ENCODE measurements at regions not wholly inside any gene's neighbourhood (a gene's known extent, or its start where the extent isn't known, plus 50 kb on each side); places are given as distances from the start of the nearest gene placed in this dataset.
A peak's percentile ranks its signal among the peaks of the same experiment; 100 is the strongest.

DNA sequence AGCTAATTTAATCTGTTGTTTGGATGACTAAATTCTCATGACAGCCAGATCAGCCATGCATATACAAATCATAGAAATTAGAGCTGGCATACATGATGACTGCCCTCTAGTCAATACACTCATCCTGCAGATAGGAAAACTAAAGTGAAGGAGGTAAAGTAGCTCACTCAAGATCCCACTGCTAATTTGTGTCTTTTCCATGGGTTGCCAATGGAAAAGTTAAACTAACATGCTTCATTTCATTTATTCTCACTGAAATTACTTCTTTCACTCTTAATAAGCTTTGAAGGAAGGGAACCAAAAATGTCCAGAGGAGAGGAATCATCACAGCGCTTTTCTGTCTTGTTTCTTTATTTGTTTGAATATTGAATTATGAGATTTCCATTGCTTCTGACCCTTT, 308.2 kb downstream of the GJA1 start:
- H3K4me3 ChIP-seq (ENCODE audit: low read depth, low read length), result no peak overlapping the region
- DNase-seq (ENCODE audit: low read depth), result no peak
- no peak for TF ChIP-seq CTCF (conservative IDR thresholded peaks at IDR 0.05; ENCODE audit: low read depth, low read length)

DNA sequence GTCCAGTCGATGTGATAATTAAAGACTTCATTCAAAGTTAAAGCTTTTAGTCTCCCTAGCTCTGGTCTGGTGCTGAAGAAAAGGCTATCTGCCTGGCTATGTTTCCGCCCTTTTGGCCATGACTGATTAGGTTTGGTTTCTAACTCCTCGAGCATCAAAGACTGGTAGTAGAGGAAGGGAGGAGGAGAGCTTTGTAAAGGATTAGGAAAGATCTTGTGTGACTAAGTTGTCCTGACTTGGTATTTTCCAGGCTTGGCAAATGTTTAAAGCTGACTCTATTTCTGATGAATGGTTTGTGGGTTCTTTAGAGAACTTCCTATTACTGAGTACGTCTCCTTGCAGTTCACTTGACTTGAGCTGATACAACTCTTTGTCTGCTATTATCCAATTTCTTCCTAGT, 312.9 kb downstream of the GJA1 start:
- DNase-seq (ENCODE audit: low read depth), result peak; percentile 31
- TF ChIP-seq CTCF (conservative IDR thresholded peaks at IDR 0.05; ENCODE audit: low read depth, low read length), result no peak
- H3K4me3 ChIP-seq (ENCODE audit: low read depth, low read length), result no peak overlapping the region

- H3K4me3 ChIP-seq (ENCODE audit: low read depth, low read length), result no peak overlapping the region
These were observed 313.4 kb downstream of the GJA1 start for GRCh38 chr6:121748850-121749249.

GRCh38 chr6:121755485-121755884, 320.0 kb downstream of the GJA1 start:
- no peak overlapping the region for H3K4me3 ChIP-seq (ENCODE audit: low read depth, low read length)
- DNase-seq (ENCODE audit: low read depth), result peak; percentile 23
- TF ChIP-seq CTCF (conservative IDR thresholded peaks at IDR 0.05; ENCODE audit: low read depth, low read length), result no peak

More at GRCh38 chr6:121748850-121749249, 313.4 kb downstream of the GJA1 start:
- DNase-seq (ENCODE audit: low read depth), result no peak
- TF ChIP-seq CTCF (conservative IDR thresholded peaks at IDR 0.05; ENCODE audit: low read depth, low read length), result no peak

DNA sequence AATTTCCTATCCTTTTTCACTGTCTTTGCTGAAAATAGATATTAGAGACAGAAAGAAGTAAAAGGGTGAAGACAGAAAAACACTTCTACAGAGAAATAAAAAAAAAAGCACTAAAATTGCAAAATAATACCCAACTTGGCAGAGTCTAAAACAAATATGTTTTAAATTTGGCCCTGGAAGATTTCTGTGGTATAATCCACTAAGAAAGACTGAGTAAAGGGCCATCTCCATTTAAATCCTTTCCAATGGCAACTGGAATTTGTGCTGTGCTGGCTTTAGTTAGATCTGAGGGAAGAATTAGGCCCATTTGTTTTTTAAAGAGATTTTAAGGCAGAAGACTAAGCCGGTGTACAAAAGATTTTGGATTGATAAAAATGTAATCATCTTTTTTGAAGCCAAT, 321.2 kb downstream of the GJA1 start:
- no peak overlapping the region for H3K4me3 ChIP-seq (ENCODE audit: low read depth, low read length)
- no peak for DNase-seq (ENCODE audit: low read depth)
- no peak for TF ChIP-seq CTCF (conservative IDR thresholded peaks at IDR 0.05; ENCODE audit: low read depth, low read length)

DNA sequence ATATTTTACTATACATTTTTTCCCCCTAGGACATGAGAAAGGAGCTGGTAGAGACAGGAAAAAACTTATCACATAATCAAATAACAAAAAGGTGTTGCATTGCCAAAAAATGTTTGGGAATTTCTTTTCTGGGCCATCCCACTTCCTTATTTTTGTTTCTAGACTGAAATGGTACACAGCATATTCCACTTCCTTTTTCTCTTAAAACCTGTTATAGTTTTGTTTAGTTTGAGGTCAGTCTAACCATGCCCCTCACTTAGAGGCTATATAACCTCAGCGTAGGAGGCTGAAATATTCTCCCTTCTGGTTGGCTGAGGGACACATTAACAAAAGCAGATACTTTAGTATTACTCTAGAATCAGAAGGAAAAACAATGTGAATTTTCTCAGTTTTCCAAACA, 323.9 kb downstream of the GJA1 start:
- no peak for TF ChIP-seq CTCF (conservative IDR thresholded peaks at IDR 0.05; ENCODE audit: low read depth, low read length)
- DNase-seq (ENCODE audit: low read depth), result no peak
- no peak overlapping the region for H3K4me3 ChIP-seq (ENCODE audit: low read depth, low read length)

DNA sequence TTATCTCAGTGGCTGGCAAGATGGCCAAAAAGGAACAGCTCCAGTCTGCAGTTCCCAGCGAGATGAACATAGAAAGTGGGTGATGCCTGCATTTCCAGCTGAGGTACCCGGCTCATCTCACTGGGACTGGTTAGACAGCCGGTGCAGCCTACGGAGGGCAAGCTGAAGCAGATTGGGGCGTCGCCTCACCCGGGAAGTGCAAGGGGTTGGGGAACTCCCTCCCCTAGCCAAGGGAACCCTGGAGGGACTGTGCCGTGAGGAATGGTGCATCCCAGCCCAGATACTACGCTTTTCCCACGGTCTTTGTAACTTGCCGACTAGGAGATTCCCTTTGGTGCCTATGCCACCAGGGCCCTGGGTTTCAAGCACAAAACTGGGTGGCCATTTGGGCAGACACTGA, 324.7 kb downstream of the GJA1 start:
- no peak overlapping the region for H3K4me3 ChIP-seq (ENCODE audit: low read depth, low read length)
- TF ChIP-seq CTCF (conservative IDR thresholded peaks at IDR 0.05; ENCODE audit: low read depth, low read length), result no peak
- DNase-seq (ENCODE audit: low read depth), result no peak

All from choroid plexus epithelial cell (primary cell).